Suprapubic skin (tissue), 4 donors: ENCODE measurements at regions not wholly inside any gene's neighbourhood (a gene's known extent, or its start where the extent isn't known, plus 50 kb on each side); places are given as distances from the start of the nearest gene placed in this dataset.

Source experiments
- DNase-seq, 2 donors: peaks; one replicate each; pipeline ENCODE4 v3.0.0-alpha.2; 2019; ENCODE audit warnings: low spot score in 2 of 2
- H3K27ac ChIP-seq: fragments of 200-600 bp; sonication (generic); one replicate; pipeline ENCODE4 v1.5.1; 2019
- H3K27me3 ChIP-seq: fragments of 200-600 bp; sonication (generic); one replicate; pipeline ENCODE4 v1.5.1; 2019
- H3K36me3 ChIP-seq: fragments of 200-600 bp; sonication (generic); one replicate; pipeline ENCODE4 v1.5.1; 2019
- H3K4me1 ChIP-seq: fragments of 200-600 bp; sonication (generic); one replicate; pipeline ENCODE4 v1.5.1; 2019
- H3K4me3 ChIP-seq: fragments of 200-600 bp; sonication (generic); one replicate; pipeline ENCODE4 v1.5.1; 2019; ENCODE audit warnings: mild to moderate bottlenecking
- H3K9me3 ChIP-seq: fragments of 200-600 bp; sonication (generic); one replicate; pipeline ENCODE4 v1.5.1; 2019
- EP300 ChIP-seq: sonication (generic); formaldehyde crosslinking; IDR thresholded peaks from one replicate; pipeline ENCODE4 v1.6.1; 2017; ENCODE audit warnings: antibody characterized with exemption
- POLR2A ChIP-seq, 2 donors: fragments of 450-650 bp; IDR thresholded peaks; one replicate each; pipeline ENCODE4 v1.6.1; 2017; ENCODE audit warnings: antibody characterized with exemption in 2 of 2, mild to moderate bottlenecking in 2 of 2, moderate library complexity in 2 of 2
- POLR2AphosphoS5 ChIP-seq, 3 donors: sonication (generic); formaldehyde crosslinking; IDR thresholded peaks; one replicate each; pipeline ENCODE4 v1.6.1; 2017; ENCODE audit warnings: antibody characterized with exemption in 3 of 3
- whole genome bisulfite sequencing: methylation state at CpG from one replicate; pipeline ENCODE4 v1.1.5; 2018; 5-methylcytosine and 5-hydroxymethylcytosine counted together
- TF ChIP-seq, protein P1 (sequence below), 2 donors: fragments of 200-600 bp in 1 of 2; fragments of 450-650 bp in 1 of 2; sonication (generic) in 1 of 2; IDR thresholded peaks; one replicate each; pipeline ENCODE4 v1.5.1; 2016 to 2019; ENCODE audit warnings: antibody characterized with exemption in 2 of 2, mild to moderate bottlenecking in 1 of 2, moderate library complexity in 1 of 2

DNA sequence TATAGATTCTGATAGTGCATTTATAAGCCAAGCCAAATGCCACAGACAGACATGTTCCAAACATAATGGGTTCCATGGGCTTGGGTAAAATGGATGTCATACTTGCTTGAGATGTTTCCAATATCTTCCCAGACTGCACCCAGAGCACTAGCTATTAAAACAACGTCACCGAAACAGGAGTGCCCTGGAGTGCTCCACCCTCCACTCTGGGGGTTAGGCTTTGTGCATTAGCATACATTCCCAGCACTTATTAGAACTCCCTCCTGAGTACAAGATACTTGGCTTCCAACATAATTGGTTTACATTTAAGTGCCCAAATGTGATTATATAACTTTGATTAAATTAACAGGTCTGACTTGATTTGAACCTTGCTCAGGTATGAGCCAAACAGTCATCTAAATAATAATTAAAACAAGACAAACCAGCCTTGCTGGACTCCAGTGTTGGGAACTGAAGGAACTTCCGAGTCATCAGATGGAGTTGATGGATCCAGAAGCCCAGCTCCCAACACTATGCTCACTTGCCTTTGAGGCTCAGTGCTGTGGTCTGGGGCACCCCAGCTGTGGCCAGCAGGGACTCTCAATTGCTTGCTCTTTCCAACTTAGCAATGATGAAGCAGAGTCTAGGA is 60.5 kb upstream of the LGALSL start:
- Histone ChIP-seq H3K36me3 (no peaks in the 10 kb centered on the region), H3K4me3 (no peak overlapping the region), H3K27me3 (no peaks in the 10 kb centered on the region), H3K4me1 (peaks cover 14% of the 10 kb centered on the region), H3K27ac (peak overlapping the region; percentile 66), H3K9me3 (no peaks in the 10 kb centered on the region)
- DNase-seq, result no peak
- WGBS, result 67% methylated on average over 3 of the region's 3 CpGs
- TF ChIP-seq EP300 (no peak), POLR2AphosphoS5 (IDR thresholded peaks at IDR 0.05) (no peak), POLR2A (IDR thresholded peaks at IDR 0.05) (no peak)
- TF ChIP-seq, protein P1, sequence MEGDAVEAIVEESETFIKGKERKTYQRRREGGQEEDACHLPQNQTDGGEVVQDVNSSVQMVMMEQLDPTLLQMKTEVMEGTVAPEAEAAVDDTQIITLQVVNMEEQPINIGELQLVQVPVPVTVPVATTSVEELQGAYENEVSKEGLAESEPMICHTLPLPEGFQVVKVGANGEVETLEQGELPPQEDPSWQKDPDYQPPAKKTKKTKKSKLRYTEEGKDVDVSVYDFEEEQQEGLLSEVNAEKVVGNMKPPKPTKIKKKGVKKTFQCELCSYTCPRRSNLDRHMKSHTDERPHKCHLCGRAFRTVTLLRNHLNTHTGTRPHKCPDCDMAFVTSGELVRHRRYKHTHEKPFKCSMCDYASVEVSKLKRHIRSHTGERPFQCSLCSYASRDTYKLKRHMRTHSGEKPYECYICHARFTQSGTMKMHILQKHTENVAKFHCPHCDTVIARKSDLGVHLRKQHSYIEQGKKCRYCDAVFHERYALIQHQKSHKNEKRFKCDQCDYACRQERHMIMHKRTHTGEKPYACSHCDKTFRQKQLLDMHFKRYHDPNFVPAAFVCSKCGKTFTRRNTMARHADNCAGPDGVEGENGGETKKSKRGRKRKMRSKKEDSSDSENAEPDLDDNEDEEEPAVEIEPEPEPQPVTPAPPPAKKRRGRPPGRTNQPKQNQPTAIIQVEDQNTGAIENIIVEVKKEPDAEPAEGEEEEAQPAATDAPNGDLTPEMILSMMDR (IDR thresholded peaks at IDR 0.05), result no peak

DNA sequence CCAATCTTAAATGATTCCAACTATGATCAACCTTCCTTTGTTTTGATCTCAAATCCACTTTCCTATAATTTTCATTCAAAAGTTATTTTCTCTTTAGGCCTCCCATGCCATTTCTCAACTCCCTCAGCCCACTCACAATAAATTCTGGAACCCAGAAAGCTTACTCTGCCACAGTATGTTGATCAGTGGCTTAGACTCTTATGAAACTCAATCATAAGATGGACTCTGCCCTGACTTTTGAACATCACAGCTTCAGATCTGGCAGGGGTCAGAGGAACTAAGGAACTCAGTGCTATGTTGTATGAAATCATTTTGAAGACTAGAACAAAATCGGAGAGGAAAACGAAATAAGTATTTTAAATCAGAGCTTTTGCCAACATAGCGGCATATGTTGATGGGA is 59.8 kb upstream of the LGALSL start:
- no peak for DNase-seq
- WGBS, result 92% methylated on average over 3 of the region's 3 CpGs
- Histone ChIP-seq H3K4me3 (no peak overlapping the region), H3K9me3 (no peaks in the 10 kb centered on the region), H3K27ac (peak overlapping the region; percentile 48), H3K4me1 (peaks cover 14% of the 10 kb centered on the region), H3K27me3 (no peaks in the 10 kb centered on the region), H3K36me3 (no peaks in the 10 kb centered on the region)
- TF ChIP-seq, protein P1 (IDR thresholded peaks at IDR 0.05), result no peak
- TF ChIP-seq POLR2AphosphoS5 (IDR thresholded peaks at IDR 0.05) (no peak), POLR2A (IDR thresholded peaks at IDR 0.05) (no peak), EP300 (no peak)

DNA sequence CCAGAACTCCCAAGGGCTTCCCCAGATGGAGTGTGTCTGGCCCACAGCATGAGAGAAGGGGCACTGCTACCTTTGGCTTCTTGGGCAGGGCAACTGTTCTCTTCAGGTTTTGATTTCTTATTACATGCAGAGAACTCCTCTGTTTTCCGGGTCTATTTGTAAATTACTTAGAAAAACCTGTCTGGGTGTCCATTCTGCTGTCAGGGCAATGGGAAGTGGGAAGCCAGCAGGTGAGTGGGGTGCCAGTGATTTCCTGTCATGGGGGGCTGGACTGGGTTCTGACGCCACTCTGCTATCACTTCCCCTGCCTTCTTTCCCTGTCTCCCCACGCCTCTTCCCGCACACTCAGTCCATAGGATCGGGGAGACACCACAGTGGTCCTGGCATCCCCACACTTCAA is 58.0 kb upstream of the LGALSL start:
- no peak overlapping the region for H3K27ac ChIP-seq
- H3K4me3 ChIP-seq, result no peak overlapping the region
- H3K9me3 ChIP-seq, result no peaks in the 10 kb centered on the region
- no peaks in the 10 kb centered on the region for H3K27me3 ChIP-seq
- no peaks in the 10 kb centered on the region for H3K36me3 ChIP-seq
- no peak for TF ChIP-seq POLR2AphosphoS5 (IDR thresholded peaks at IDR 0.05)
- TF ChIP-seq POLR2A (IDR thresholded peaks at IDR 0.05), result no peak
- no peak for TF ChIP-seq EP300
- TF ChIP-seq, protein P1 (IDR thresholded peaks at IDR 0.05), result no peak
- no peak for DNase-seq
- WGBS, result 90% methylated on average over 5 of the region's 5 CpGs
- H3K4me1 ChIP-seq, result peaks cover 18% of the 10 kb centered on the region

DNA sequence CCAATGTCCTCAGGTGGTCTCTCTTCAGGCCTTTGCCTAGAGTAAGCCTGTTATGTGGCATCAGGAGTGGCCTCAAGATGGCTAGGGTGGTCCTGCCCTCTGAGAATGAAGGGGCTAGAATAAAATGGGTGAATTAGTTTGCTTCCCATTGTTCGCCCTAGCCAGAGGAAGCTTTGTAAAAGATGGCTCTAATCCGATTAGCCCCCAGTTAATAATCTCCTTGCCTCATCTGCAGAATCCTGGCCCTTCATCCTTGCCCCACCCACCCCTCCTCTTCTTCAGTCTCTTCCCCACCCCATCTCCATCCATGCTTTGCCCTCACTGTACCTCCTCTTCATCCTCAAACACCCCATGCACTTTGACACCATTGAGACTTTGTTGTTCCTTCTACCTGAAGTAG is 57.4 kb upstream of the LGALSL start:
- no peaks in the 10 kb centered on the region for H3K9me3 ChIP-seq
- no peak overlapping the region for H3K4me3 ChIP-seq
- DNase-seq, result no peak
- H3K27me3 ChIP-seq, result no peaks in the 10 kb centered on the region
- no peaks in the 10 kb centered on the region for H3K36me3 ChIP-seq
- WGBS, result 92% methylated on average over 2 of the region's 2 CpGs
- TF ChIP-seq POLR2AphosphoS5 (IDR thresholded peaks at IDR 0.05), result no peak
- TF ChIP-seq, protein P1 (IDR thresholded peaks at IDR 0.05), result no peak
- no peak for TF ChIP-seq POLR2A (IDR thresholded peaks at IDR 0.05)
- TF ChIP-seq EP300, result no peak
- no peak overlapping the region for H3K27ac ChIP-seq
- peaks cover 23% of the 10 kb centered on the region for H3K4me1 ChIP-seq

DNA sequence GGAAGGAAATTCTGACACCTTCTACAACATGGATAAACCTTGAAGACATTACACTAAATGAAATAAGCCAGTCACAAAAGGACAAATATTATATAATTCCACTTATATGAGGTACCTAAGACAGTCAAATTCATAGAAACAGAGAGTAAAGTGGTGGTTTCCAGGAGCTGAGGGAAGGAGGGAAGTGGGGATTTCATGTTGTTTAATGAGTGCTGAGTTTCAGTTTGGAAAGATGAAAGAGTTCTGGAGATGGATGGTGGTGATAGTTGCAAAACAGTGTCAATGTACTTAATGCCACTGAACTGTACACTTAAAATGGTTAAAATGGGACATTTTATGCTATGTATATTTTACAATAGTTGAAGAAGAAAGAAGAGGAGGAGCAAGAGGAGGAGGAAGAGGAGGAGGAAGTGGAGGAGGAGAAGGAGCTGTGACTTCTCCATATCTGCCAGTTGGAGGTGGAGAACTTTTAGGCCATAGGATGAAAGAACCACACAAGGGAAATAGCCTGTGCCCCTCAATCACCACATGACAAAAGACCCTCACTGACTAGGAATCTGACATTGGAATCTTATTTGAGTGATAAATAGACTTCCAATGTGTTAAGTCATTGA is 55.3 kb upstream of the LGALSL start:
- Histone ChIP-seq H3K9me3 (no peaks in the 10 kb centered on the region), H3K36me3 (no peaks in the 10 kb centered on the region), H3K27me3 (no peaks in the 10 kb centered on the region), H3K4me3 (no peak overlapping the region), H3K4me1 (peaks cover 20% of the 10 kb centered on the region), H3K27ac (no peak overlapping the region)
- TF ChIP-seq, protein P1 (IDR thresholded peaks at IDR 0.05), result no peak
- no peak for TF ChIP-seq POLR2AphosphoS5 (IDR thresholded peaks at IDR 0.05)
- no peak for TF ChIP-seq EP300
- no peak for TF ChIP-seq POLR2A (IDR thresholded peaks at IDR 0.05)
- no peak for DNase-seq
